NCI-H2081 treated with DMSO at 0.1 percent for 48 hours (cell line): ENCODE measurements at regions not wholly inside any gene's neighbourhood (a gene's known extent, or its start where the extent isn't known, plus 50 kb on each side); places are given as distances from the start of the nearest gene placed in this dataset.
A peak's percentile ranks its signal among the peaks of the same experiment; 100 is the strongest.
"Not testable (repeated sequence)": the region's sequence is repeated elsewhere in the genome, so short reads cannot be mapped to it uniquely, and the experiment has no call there.

Source experiments
- DNase-seq: peaks from one replicate; lab custom pipeline; 2025; lab: John Stamatoyannopoulos, UW

DNA sequence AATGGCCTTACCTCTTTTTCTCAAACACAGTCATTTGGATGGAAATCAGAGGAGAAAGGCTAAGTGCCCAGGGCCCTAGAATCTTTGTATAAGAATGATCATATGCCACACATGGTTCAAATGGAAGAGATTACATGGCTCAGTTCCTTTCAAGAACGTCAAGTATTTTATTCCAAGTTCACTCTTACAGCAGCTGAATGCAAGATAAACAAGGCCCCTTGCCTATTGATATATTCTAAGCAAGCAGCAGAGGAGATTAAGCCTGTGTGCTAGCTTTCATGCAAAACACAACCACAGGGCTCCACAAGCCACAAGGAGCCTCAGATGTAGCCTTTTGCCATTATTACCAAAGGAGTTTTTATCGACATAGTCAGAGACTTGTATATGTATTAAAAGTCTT is 55.3 kb upstream of the SLCO6A1 start:
- DNase-seq: no peak

DNA sequence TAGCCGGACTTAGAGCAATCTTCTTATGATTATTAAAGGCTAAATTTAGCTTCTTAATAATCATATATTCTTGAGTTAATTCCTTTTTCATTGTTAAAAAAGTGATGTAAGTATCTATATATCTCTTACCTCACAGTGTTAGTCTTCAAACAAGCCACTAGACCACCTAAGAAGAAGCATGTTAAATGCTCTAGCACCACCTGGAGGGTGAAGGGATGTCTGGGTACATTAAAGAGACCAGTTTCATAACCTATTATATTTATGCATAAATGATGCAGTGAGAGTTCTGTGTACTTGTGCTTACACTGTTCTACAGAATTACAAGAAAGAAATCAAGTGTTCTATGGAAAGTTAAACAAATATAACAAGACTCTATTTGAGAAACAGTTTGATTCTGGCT is 55.9 kb upstream of the SLCO6A1 start:
- no peak for DNase-seq

DNA sequence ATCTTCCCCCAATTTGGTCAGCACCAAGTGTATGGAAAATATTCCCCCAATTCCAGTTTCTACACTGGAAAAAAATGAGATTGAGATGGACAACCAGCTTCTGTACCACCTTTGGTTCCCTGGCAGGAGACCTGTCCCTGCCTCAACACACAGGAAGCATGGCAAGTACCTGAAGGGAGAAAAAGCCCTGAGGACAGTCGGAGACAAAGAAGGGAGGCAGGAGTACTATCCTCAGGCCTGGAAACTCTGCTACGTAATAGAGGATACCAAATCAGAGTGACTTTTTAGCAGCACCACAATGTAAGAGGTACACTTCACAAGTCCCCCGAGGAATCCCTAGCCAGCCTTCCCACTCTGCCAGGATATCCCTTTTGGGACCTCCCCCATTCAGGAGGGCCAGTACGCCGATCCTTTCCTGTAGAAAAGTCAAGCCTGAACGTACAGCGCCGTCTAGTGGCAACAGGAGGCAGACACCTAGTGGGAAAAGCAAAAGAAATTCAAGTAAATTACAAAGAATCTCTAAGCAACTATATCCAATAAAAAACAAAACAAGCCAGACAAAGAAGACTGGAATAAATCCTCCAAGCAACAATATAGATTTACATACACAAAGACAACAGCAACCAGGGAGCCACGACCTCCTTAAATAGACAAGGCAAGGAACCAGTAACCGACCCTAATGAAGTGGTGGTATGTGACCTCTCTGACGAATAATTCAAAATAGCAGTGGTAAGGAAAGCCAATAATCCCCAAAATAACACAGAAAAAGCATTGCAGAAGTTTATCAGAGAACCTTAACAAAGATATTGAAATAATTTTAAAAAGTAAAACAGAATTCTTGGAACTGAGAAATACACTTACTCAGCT is 63.3 kb upstream of the SLCO6A1 start:
- no peak for DNase-seq

DNA sequence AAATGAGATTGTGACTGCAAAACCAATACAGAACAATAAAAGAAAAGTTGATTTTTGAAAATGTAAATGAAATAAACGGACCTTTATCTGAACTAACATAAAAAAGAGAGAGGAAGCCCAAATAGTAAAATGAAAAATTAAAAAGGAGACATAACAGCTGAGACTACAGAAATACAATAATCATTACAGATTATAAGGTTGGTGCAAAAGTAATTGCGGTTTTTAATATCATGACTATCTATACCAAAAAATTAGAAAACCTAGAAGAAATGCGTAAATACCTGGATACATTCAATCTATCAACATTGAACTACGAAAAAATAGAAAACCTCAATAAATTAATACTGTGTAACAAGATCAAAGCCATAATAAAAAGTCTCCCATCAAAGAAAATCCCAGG is 71.9 kb upstream of the SLCO6A1 start:
- no peak for DNase-seq

DNA sequence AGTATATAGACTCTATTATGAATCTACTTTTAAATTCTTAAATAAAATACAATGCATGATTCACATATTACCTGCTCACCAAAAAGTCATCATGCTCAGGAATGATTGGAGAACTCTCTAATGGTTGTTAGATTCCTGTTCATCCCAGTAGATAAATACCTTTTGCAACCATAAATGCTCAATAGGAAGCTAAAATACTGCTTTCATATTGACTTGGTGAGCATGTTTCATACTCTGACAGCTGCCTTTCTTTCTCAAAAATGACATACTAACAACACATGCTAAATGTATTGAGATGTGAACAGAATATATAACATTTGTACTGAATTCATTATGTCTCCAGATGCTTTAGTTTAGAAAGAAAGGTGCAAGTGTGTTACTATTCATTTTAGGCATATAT is 79.6 kb upstream of the SLCO6A1 start:
- no peak for DNase-seq

DNA sequence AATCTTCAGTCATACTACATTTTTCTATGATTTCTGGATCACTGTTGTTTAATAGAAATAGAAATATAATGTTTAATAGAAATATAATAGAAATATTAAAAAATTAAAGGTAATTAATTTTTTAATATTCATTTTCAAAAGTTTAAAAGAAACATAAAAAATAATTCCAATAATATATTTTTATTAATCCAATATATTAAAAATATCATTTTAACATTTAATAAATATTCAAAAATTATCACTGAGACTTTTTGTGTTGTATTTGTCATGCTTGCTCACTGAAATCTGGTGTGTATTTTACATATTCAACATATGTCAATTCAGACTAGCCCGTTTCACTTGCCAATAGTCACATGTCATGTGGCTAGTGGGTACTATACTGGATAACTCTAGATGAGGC is 80.6 kb upstream of the SLCO6A1 start:
- no peak for DNase-seq

DNA sequence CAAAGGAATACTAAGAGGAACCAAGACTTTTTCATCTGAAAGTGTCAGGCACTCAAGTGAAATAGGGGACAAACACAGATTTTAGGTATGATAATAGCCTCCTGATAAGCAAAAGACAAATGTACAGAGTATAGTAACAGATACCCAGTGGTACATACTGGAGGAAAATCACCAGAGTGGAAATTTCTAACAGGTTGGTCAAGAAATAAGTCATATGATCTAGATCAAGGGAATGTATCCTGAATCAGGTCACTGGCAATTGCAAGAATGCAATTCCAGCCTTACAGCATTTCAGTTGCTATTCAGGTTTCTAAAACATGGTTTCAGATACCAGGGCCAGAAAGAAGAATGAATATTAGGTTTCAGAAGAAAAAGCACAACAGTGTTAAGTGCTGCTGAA is 82.2 kb upstream of the SLCO6A1 start:
- no peak for DNase-seq

DNA sequence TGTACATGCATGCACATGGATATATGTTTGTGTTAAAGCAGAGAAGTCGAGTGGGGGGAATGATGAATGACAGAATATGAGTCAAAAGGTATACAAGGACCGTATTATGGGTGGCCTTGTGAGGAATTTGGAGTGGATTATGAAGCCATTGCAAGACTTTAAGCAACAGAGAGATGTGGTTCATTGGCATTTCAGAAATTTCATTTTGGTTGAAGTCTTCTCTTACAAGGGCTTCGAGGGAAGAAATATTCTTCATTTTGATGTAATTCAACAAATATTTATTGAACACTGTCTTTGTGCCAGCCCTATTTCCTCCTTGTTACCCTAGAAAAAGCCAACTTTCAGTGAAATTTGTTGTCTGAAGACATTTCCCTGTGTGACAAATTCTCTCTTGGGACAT is 83.9 kb upstream of the SLCO6A1 start:
- DNase-seq: no peak

DNA sequence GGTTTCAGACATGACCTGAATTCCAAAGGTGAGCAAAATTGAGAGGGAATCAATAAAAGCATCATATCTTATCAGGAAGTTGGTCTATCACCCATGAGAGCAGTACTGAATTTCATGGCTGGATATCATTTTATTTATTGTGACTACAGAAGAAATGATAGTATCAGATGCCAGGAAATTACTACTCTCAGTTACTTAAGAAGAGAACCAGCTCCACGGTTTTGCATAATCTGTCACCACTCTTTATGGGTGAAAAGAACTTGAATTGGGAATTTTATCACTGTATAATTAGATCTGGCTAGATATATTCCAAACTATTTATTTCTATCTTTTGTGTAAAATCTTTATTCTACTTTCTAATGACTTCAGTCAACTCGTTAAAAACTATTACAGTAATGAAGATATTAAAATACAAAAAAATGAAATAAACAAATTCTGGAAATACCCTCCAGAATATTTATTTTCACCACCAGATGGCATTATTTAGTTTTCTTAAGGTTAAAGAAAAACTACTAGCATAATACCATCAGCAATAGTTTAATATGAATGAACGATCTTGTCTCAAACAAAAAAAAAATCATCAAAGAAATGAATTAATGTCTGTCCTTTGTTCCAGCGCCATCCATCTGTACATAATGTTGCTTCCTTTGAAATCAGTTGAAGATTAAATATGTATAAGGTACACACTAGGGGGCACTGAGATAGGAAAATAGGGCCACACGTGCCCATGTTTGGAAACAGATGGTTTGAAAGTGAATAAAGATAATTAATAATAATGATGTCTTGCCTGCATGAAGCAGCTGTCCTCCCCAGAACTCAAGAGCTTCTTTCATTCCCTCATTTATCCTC is 84.7 kb upstream of the SLCO6A1 start:
- DNase-seq: peak; percentile 42

DNA sequence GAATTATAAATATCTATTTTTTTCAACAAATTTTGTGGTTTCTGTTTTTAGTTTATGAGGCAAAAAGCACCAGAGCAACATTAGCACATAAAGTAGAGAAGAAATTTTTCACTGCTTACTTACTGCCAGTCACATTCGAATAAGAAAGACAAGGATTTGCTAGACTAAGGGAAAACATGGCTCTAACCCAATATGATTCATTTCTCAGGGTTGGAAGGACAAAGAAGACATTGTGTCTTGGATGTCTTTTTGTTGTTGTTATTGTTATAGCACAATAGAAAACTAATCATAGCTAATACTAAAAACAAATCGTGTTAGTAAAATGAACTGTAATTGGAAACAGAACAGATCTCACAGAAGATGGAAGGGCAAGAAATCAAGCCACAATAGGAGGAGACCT is 90.9 kb upstream of the SLCO6A1 start:
- no peak for DNase-seq

DNA sequence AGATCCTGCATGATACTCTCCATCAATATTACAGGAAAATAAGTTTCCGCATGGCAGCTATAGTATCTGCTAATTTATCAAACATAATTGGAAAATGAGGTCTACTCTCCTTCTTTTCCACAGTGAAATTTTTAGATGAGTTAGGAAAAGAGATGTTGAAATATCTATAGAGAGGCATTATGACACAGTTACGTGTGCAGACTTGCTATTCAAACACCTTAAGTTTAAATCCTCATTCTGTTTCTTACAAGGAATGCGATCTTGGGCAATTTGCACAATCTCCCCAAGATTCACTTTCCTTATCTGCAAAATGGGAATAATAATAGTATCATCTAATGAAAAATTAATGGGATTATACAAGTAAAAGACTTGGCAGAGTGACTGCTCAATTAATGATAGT is 91.7 kb upstream of the SLCO6A1 start:
- DNase-seq: no peak

DNA sequence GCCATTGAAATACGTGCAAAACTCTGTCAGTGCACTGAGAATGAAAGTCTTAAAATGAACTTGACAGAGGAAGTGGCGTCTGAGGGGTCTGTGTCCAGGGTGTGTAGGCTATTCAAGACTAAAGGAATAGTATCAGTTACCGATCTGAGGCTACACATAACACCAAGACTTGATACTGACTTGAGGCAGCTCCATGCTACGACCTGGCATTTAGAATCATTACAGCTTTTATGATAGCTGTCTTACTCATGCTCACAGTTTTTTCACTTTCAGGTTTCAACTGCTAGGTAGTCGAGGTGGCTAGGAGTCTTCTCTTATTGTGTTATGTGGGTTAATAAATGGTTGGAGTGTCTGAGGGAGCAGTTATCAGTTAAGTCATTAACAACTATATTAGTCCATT is 92.8 kb upstream of the SLCO6A1 start:
- no peak for DNase-seq

DNA sequence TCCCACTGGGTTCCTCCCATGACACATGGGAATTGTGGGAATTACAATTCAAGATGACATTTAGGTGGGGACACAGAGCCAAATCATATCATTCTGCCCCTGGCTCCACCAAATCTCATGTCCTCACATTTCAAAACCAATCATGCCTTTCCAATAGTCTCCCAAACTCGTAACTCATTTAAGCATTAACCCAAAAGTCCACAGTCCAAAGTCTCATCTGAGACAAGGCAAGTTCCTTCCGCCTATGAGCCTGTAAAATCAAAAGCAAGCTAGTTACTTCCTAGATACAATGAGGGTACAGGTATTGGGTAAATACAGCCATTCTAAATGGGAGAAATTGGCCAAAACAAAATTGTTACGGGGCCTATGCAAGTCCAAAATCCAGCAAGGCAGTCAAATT is 93.8 kb upstream of the SLCO6A1 start:
- not testable (repeated sequence) for DNase-seq

DNA sequence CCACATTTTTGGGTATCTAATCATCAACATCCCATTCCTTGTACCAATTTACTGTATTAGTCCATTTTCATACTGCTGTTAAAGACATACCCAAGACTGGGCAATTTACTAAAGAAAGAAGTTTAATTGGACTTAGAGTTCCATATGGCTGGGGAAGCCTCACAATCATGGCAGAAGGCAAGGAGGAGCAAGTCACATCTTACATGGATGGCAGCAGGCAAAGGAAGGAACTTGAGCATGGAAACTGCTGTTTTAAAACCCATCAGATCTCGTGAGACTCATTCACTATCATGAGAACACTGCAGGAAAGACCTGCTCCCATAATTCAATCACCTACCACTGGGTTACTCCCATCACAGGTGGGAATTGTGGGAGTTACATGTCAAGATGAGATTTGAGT is 95.4 kb upstream of the SLCO6A1 start:
- DNase-seq: no peak

DNA sequence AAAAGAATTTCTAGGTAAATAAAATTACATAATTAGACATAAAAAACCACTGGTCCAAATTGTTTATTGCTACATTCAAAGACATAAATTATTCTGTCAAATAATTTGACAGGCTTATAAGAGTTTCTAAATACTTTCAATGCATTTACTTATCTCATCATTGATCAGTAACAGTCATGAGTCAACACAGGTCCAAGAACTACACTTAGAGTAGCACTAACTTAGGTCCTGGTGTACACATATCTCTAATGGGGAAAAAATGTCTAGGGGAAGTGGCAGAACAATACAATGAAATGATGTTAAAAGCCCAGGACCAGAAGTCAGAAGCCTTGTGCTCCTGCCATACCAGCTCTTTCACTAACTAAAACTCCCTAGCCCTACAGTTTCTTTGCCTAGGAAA is 96.5 kb upstream of the SLCO6A1 start:
- no peak for DNase-seq

DNA sequence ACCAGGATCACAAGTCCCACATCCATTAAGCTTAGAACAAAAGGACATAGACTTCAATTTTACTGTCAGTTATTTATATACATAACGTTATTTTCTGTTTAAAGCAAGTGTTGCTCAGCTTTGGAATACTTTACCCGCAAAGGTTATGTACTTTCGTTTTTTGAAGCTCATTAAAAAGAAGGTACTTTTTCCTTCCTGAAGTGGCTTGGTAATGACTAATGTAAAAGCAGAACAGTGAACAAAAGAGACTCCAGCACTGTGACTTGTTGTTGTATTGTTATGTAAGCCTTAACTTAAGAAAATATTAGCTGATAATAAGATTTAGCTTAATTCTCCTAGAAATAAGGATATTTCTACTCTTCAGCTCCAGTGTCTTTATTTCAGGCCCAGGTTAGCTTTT is 97.3 kb upstream of the SLCO6A1 start:
- no peak for DNase-seq

DNA sequence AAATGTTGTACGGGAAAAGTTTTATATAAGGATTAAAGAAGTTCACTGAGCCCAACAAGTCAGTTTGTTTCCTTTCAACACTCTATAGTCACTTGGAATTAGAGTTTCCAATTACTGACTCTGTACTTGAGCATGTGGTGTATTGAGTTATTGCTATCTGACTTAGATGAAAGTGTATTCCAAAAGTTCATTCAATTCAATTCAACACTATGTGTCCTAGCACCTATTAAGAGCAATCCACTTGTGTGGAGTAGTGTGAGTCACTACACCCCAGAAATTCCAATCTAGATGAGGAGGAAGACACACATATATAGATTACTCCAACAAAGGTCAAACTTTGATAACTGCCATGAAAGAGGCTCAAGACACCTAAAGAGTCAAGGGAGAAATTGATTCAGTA is 98.2 kb upstream of the SLCO6A1 start:
- no peak for DNase-seq

DNA sequence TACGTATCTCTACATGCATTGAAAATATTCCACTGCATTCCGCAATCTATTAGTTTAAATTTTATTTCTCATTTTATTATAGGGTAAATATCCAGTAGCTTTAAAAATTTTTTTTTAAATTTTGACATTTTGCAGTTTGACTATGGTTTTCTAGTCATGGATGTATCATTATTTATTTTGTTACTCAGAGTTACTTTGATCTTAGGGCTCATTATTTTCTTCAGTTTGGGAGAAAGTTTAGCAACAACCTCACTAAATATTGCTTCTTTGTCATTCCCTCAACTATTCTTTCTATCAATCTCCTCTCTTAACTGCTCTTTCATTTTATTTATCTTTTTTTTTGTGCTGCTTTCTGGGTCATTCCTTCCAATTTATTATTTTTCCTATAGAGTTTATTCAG is 100.5 kb upstream of the SLCO6A1 start:
- no peak for DNase-seq

DNA sequence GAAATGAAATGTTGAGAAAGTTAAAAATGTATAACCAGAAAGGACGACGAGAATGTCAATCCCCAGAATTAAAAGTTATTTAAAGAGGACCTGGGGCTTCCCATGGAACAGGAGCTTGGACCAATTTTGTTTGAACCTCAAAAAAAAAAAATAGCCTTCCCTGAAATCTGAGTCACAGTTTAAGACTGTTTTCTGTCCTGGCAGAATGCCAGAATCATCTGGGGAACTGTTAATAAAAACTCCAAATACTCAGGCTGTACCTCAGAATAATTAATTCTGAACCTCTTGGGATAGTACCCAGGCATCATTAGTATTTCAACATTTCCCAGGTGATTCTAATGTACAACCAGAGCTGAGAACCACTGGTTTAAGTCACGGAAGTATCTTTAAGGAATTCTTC is 102.2 kb upstream of the SLCO6A1 start:
- no peak for DNase-seq

DNA sequence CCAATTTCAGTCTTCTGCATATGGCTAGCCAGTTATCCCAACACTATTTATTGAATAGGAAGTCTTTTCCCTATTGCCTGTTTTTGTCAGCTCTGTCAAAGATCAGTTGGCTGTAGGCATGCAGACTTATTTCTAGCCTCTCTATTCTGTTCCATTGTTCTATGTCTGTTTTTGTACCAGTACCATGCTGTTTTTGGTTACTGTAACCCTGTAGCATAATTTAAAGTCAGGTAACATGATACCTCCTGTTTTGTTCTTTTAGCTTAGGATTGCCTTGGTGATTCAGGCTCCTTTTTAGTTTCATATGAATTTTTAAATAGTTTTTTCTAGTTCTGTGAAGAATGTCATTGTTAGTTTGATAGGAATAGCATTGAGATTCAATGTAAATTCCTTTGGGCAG is 104.9 kb upstream of the SLCO6A1 start:
- no peak for DNase-seq

DNA sequence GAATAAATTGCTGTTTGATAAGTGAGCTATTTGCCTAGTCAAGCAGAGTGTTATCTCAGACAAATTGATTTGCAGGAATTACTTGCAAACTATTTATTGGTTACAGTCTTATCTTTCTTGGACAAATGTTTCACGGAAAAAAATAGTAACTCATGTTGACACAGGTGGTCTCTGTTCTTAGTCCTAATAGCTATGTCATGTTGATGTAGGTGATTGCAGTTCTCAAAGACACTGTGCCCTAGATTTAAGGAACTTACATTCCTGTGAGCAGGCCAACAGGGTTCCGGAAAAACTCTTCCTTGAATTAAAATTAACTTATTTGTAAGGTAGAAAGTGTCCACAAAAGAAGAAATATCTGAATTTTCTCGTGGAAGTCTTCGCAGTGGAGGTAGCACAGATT is 109.6 kb upstream of the SLCO6A1 start:
- no peak for DNase-seq

DNA sequence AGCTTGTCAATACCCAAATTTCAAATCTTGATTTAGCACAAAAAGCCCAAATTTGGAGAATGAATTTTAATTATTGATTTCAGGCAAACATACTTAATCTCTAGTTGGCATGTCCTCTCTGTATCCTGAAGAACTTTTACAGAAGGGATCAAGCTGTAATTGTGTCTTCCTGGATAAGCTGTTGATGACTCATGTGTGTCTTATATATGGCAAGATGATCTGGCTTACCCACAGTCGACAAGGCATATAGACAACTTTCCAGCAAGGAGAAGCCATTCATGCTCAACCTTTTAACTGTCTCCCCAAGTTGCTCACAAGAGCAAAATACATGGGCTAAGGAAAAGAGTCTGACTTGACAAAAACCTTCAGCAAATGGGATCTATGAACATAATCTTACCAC is 112.5 kb upstream of the SLCO6A1 start:
- DNase-seq: no peak

DNA sequence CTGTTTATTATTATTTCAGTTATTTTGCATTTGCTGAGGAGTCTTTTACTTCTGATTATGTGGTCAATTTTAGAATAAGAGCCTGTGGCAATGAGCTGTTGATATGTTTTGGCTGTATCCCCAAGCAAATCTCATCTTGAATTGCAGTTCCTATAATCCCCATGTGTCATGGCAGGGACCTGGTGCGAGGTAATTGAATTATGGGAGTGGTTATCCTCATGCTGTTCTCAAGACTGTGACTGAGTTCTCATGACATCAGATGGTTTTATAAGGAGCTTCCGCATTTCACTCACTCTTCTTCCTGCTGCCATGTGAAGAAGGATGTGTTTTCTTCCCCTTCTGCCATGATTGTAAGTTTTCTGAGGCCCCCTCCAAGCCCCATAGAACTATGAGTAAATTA is 114.9 kb upstream of the SLCO6A1 start:
- DNase-seq: no peak
